ENCODE measurements at regions not wholly inside any gene's neighbourhood (a gene's known extent, or its start where the extent isn't known, plus 50 kb on each side); places are given as distances from the start of the nearest gene placed in this dataset.

DNA sequence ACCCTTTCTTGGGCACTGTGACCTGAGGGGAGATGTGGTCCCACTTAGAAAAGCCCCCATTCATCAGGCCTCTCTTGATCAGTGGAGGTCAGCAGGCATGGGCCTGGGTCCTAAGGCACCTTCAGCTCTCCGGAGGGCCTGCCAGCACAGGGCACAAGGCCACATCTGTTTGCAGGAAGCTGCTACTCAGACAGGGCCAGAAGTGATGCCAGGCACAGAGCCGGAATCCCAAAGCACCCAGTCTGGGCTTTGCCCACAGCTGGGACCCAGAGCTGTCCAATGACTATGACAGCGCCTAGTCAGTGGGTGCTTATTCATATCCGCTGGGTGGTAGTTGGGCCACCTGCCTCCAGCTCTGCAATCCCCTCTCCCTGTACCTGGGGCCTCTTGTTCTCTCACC lies 63.2 kb upstream of the ELN start:
- no peak for DNase-seq

DNA sequence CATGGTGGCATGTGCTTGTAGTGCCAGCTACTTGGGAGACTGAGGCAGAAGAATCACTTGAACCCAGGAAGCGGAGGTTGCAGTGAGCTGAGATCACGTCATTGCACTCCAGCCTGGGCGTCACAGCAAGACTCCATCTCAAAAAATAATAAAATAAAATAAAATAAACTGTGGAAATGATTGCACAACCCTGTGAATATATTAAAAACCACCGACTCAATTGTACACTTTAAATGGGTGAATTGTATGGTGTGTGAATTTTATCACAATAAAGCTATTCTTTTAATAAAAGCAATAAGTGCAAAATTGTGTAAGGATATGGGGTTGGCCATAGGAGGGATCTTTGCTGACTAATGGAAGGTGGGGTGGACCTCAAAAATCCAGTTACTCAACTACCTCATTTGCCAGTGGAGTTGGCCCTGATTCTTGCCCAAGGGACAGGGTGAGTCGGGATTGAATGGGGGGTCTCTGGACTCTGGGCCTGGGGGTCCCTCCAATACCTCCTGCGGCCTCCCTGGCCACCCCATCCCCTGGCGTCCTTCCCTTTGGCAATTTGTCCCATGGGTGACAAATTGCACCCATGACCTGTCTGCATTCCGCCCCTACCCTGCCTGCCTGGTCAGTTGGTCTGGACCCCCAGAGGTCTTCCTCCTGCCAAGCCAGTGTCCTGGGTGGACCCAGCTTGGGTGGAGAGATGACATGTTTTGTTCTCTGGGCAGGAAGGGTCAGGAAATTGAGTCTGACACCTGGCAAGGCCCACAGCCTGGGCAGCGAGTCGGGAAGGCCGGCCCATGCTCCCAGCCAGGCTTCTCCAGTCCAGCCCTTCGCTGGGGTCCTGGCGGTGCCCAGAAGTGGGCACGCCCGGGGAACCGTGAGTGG lies 61.7 kb upstream of the ELN start:
- no peak for DNase-seq

DNA sequence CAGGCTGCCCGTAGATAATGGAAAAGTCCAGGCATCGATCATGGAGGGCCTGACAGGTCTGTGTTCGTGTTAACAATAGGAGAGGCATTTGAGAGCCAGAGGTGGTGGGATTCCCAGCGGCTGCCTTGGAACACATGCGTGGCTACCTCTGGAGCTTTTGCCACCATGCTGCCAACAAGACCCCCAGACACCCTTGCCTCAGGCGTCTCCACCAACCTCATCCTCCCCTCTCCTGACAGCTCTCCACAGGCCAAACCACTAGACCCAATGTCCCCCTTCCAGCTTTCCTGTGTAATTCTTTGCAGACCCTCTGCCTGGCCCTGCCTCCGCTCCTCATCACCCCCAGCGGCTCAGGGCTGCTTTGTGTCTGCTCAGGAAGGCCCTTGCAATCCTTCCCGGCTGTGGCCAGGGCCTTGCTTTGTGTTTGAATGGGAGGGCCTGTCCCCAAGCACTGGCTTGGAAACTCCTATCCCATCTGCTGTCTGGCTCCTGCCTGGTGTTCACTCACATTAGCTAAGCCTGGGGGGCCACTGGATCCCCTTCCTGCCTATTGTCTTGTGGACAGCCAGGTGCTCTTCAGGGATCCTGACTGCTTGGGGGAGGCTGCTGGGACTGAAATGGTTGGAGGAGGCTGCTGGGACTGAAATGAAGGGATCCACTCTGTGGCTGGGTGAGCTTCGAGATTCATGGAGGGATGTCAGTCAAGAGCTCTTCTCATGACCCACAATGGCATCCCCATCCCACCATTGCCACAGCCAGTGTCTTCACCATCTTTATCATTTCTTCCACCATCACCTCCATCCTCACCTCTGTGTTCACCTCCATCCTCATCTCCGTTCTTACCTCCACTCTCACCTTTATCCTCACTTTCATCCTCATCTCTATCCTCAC lies 60.8 kb upstream of the ELN start:
- no peak for DNase-seq

- no peak for DNase-seq
These were observed 60.1 kb upstream of the ELN start for GRCh38 chr7:73967832-73968290.

- no peak for DNase-seq
These were observed 59.5 kb upstream of the ELN start for GRCh38 chr7:73968487-73968886.

- no peak for DNase-seq
These were observed 58.0 kb upstream of the ELN start for GRCh38 chr7:73969991-73970390.

- DNase-seq, result no peak
These were observed 57.2 kb upstream of the ELN start for GRCh38 chr7:73970801-73971229.

GRCh38 chr7:73971322-73971703 lies 56.7 kb upstream of the ELN start:
- DNase-seq, result no peak

DNA sequence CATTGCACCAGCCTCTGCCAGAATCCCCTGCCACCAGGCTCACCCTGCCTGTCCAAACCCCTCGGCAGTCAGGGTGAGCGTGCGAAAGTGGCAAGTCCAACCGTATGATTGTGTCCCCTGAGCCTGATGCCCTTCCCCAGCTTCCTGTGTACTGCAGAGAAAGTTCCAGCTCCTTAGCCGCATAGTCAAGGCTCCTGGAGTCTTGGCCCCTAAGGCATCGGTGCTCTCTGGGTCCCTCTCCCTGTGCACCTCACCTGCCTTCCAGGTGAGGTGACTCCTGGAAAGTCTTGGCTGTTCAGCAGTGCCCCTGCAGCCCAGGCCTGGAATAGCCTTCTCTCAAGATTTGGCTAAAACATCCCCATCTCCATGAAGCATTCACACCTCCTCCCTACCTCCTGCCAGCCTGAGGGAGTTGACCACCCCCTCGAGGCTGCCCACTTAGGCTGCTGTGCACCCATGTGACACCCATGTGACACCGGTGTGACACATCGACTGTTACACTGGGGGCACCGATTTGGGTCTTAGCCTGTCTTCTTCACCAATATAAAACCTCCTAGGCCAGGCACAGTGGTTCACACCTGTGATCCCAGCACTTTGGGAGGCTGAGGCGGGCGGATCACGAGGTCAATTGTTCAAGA lies 56.1 kb upstream of the ELN start:
- no peak for DNase-seq

- DNase-seq, result no peak
These were observed 55.4 kb upstream of the ELN start for GRCh38 chr7:73972614-73973013.

- DNase-seq, result no peak
These were observed 54.9 kb upstream of the ELN start for GRCh38 chr7:73973091-73973490.

GRCh38 chr7:73974101-73974947 lies 53.6 kb upstream of the ELN start:
- no peak for DNase-seq

- DNase-seq, result no peak
These were observed 52.7 kb upstream of the ELN start for GRCh38 chr7:73974948-73975926.

DNA sequence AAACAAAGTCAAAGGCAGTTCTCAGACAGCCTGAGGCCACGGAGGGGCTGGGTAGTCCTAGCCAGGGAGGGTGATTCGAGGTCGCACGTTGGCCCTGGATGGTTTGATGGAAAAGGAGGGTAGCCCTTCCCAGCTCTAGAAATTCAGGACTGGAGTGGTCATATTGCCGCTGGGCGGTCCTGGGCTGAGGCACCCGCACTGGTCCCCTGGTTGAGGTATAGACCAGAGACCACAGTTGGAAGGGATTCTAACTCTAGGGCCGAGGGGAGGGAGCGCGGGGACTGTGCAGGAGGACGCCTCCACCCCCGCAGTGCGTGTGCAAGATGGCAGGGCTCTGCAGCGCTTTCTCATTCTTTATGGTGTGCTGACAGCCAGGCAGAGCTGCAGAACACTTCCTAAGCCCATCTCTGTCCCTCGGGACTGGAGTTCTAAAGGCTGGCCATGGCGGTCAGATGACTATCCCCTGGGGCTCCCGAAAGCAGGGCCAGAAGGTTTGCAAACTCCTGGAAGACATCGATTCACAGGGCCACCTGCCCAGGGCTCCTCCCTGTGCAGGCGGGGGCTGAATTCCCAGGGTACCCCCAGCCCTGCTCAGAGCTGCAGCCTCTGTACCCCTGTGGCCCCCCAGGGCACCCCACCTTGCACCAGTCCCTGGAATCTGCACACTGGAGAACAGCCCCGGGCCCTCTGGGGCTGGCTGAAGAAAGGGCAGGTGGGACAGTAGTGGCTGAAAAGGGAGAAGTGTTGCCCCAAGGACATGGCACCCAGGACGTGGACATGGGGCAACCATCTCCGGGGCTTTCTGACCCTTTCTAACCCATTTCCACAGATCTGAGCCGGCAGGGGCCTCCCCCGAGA lies 51.0 kb upstream of the ELN start:
- no peak for DNase-seq

DNA sequence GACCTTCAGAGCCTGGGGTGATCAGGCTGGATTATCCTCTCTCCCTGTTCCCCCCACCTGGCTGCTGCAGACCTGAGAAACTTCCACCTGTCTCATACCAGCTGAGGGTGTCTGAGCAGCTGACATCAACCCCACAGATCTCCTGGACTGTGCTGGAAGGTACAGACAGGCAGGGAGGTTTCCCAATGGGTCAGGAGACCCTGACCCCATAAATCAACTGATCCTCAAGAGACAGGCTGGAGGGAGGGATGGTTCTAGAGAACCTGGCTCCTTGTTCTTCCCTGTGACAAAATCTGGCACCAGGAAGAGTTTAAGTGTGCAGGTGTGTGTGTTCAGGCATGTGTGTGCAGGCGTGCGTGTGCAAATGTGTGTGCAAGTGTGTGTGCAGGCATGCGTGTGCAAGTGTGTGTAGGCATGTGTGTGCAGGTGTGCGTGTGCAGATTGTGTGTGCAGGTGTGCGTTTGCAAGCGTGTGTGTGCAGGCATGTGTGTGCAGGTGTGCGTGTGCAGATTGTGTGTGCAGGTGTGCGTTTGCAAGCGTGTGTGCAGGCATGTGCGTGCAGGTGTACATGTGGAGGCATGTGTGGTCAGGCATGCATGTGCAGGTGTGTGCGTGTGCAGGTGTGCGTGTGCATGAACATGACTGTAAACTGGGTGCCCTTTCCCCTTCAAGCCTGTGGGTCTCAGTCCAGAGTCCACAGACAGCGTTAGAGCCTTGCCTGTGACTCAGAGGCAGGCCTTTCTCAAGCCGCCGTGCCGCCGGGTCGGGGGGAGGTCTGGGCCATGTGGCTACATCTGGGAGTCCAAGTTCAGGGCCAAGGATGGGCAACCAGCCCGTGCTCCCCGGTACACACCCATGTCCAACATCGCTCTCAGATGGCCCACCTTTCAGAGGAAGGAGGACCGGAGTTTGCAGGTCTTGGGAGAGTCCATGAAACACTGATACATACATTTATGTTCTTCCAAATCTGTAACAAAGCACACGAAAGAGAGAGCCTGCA lies 50.1 kb upstream of the ELN start:
- no peak for DNase-seq

Data from hematopoietic multipotent progenitor cell treated with erythropoietin and hydrocortisone succinate and interleukin-3 and kit ligand, for 6 days (in vitro differentiated cells).